ENCODE measurements at regions not wholly inside any gene's neighbourhood (a gene's known extent, or its start where the extent isn't known, plus 50 kb on each side); places are given as distances from the start of the nearest gene placed in this dataset.

- no TSS peak for BruUV-seq (replicated peaks)
- no peak overlapping the region for H3K27ac ChIP-seq (ENCODE audit: control insufficient read depth, insufficient read depth)
- H3K4me3 ChIP-seq: no peak overlapping the region
- SMC1A ChIA-PET (ENCODE audit: uncharacterized antibody, unreplicated experiment): no interaction called here
- RAD21 ChIA-PET (ENCODE audit: unreplicated experiment): no interaction called here
- no peaks in the 10 kb centered on the region for H3K79me2 ChIP-seq (ENCODE audit: control insufficient read depth, insufficient read depth, low read length)
- POLR2A ChIA-PET: no interaction called here
- DNase-seq (ENCODE audit: low read depth, low spot score): no peak
- TF ChIP-seq NKRF (conservative IDR thresholded peaks at IDR 0.05) (no peak), SKIL (IDR thresholded peaks at IDR 0.05; ENCODE audit: low read depth, poor library complexity, severe bottlenecking) (no peak), EZH2 (IDR thresholded peaks at IDR 0.05; ENCODE audit: borderline replicate concordance, control insufficient read depth, low read depth, low read length) (no peak), JUNB (IDR thresholded peaks at IDR 0.05) (no peak), SMARCA5 (IDR thresholded peaks at IDR 0.05) (no peak), ZNF24 (IDR thresholded peaks at IDR 0.05) (no peak)
- no peak for ATAC-seq
- no peak overlapping the region for H2AFZ ChIP-seq (ENCODE audit: control insufficient read depth, low read depth, low read length)
- H3K27me3 ChIP-seq (replicated peaks in 1 of 2; ENCODE audit: control insufficient read depth in 2 of 2, insufficient read depth in 2 of 2, low read length in 1 of 2): no peaks in the 10 kb centered on the region
- H3K36me3 ChIP-seq (ENCODE audit: control insufficient read depth in 2 of 2, insufficient read depth in 2 of 2, low read length in 1 of 2): no peaks in the 10 kb centered on the region
- no peaks in the 10 kb centered on the region for H4K20me1 ChIP-seq (ENCODE audit: control insufficient read depth, insufficient read depth)
- in situ Hi-C loops (cut with MboI): no loop called here
- H3K9ac ChIP-seq (ENCODE audit: control insufficient read depth, insufficient read depth, low read length): no peak overlapping the region
- intact Hi-C loops (cut with micrococcal nuclease; ENCODE audit: unreplicated experiment): no loop called here
- 1% methylated on average over 7 of the region's 7 CpGs for WGBS (ENCODE audit: insufficient coverage, insufficient replicate concordance, low lambda C conversion rate, missing lambda C conversion rate)
- no peak overlapping the region for H3K4me2 ChIP-seq (ENCODE audit: control insufficient read depth, insufficient read depth)
- H3K9me3 ChIP-seq (replicated peaks; ENCODE audit: control insufficient read depth, insufficient read depth, low read length): no peaks in the 10 kb centered on the region
- no peak for FAIRE-seq
- H3K4me1 ChIP-seq (ENCODE audit: control insufficient read depth, insufficient read depth, low read length): no peaks in the 10 kb centered on the region
- CTCF ChIA-PET: no interaction called here
Observed at GRCh38 chr2:5521461-5521860, 170.7 kb upstream of the SOX11 start.

Measured in GM12878 (cell line).